CD14-positive monocyte (primary cell): ENCODE measurements at regions not wholly inside any gene's neighbourhood (a gene's known extent, or its start where the extent isn't known, plus 50 kb on each side); places are given as distances from the start of the nearest gene placed in this dataset.

Experiments
- DNase-seq, 3 donors: peaks; one replicate each; pipeline ENCODE4 v3.0.0-alpha.2; 2011 to 2022
- H2AFZ ChIP-seq: 2 replicates; pipeline ENCODE4 v1.6.0; 2012; ENCODE audit warnings: mild to moderate bottlenecking, low read depth, low read length, inconsistent platforms; ENCODE audit not compliant: insufficient read depth, poor library complexity, severe bottlenecking
- H3K27ac ChIP-seq, 2 donors: 1 replicate in 1 of 2; 2 replicates in 1 of 2; pipeline ENCODE4 v1.5.1; 2012 to 2013; ENCODE audit warnings: low read length in 2 of 2, control low read depth in 1 of 2, inconsistent platforms in 1 of 2, low read depth in 1 of 2, mild to moderate bottlenecking in 1 of 2
- H3K27me3 ChIP-seq, 2 donors: one replicate each; pipeline versions ENCODE4 v1.6.0 to v1.6.1; 2011 to 2013; ENCODE audit warnings: low read length in 2 of 2; ENCODE audit not compliant: control insufficient read depth in 2 of 2, insufficient read depth in 2 of 2
- H3K36me3 ChIP-seq, 2 donors: replicated peaks in 1 of 2; 1 replicate in 1 of 2; 2 replicates in 1 of 2; pipeline versions ENCODE4 v1.5.1 to v1.6.1; 2012 to 2013; ENCODE audit warnings: low read length in 2 of 2, control low read depth in 1 of 2, inconsistent platforms in 1 of 2, mild to moderate bottlenecking in 1 of 2; ENCODE audit not compliant: insufficient read depth in 2 of 2, control insufficient read depth in 1 of 2
- H3K4me1 ChIP-seq, 2 donors: 1 replicate in 1 of 2; 2 replicates in 1 of 2; pipeline versions ENCODE4 v1.5.1 to v1.6.1; 2012 to 2013; ENCODE audit warnings: low read length in 2 of 2, control low read depth in 1 of 2, inconsistent platforms in 1 of 2, mild to moderate bottlenecking in 1 of 2, moderate library complexity in 1 of 2; ENCODE audit not compliant: insufficient read depth in 2 of 2, control insufficient read depth in 1 of 2
- H3K4me2 ChIP-seq: replicated peaks from 2 replicates; pipeline ENCODE3; 2012; ENCODE audit warnings: low read length, moderate library complexity, mild to moderate bottlenecking; ENCODE audit not compliant: poor library complexity, severe bottlenecking; ENCODE audit errors: extremely low read depth
- H3K4me3 ChIP-seq, 3 experiments: fragments of 200-600 bp in 1 of 3; sonication (generic) in 1 of 3; replicated peaks in 1 of 3; 1 replicate in 2 of 3; 2 replicates in 1 of 3; pipeline ENCODE4 v1.5.1; 2011 to 2013; ENCODE audit warnings: low read length in 3 of 3, mild to moderate bottlenecking in 3 of 3, control low read depth in 2 of 3, low read depth in 2 of 3, inconsistent platforms in 1 of 3, moderate library complexity in 1 of 3
- H3K79me2 ChIP-seq: 2 replicates; pipeline ENCODE4 v1.6.0; 2012; ENCODE audit warnings: mild to moderate bottlenecking, control low read depth, inconsistent platforms, low read length, moderate library complexity; ENCODE audit not compliant: insufficient read depth
- H3K9ac ChIP-seq: 2 replicates; pipeline ENCODE4 v1.6.0; 2017; ENCODE audit warnings: low read length, mild to moderate bottlenecking; ENCODE audit not compliant: insufficient read depth, poor library complexity, severe bottlenecking
- H3K9me3 ChIP-seq, 2 donors: replicated peaks in 1 of 2; 1 replicate in 1 of 2; 2 replicates in 1 of 2; pipeline versions ENCODE4 v1.5.1 to v1.6.1; 2012 to 2013; ENCODE audit warnings: low read length in 2 of 2, control low read depth in 1 of 2; ENCODE audit not compliant: control insufficient read depth in 1 of 2, insufficient read depth in 1 of 2
- H4K20me1 ChIP-seq: 2 replicates; pipeline ENCODE4 v1.6.0; 2012; ENCODE audit warnings: mild to moderate bottlenecking, low read length, control low read depth, moderate library complexity; ENCODE audit not compliant: insufficient read depth
- H3K27ac Mint-ChIP-seq, 7 donors: one replicate each; pipeline ENCODE4 v1.8.0; 2020; ENCODE audit warnings: mild to moderate bottlenecking in 7 of 7, mixed read lengths in 7 of 7, moderate library complexity in 6 of 7, inconsistent platforms in 2 of 7
- H3K27me3 Mint-ChIP-seq, 3 donors: one replicate each; pipeline ENCODE4 v1.8.0; 2021 to 2022; ENCODE audit warnings: low read depth in 3 of 3, mild to moderate bottlenecking in 3 of 3, mixed read lengths in 3 of 3, moderate library complexity in 3 of 3, inconsistent platforms in 1 of 3
- H3K36me3 Mint-ChIP-seq, 2 donors: one replicate each; pipeline ENCODE4 v1.8.0; 2020; ENCODE audit warnings: mixed read lengths in 2 of 2, inconsistent platforms in 1 of 2, mild to moderate bottlenecking in 1 of 2
- H3K4me1 Mint-ChIP-seq: one replicate; pipeline ENCODE4 v1.8.0; 2020; ENCODE audit warnings: mild to moderate bottlenecking, mixed read lengths
- H3K4me3 Mint-ChIP-seq, 2 donors: one replicate each; pipeline ENCODE4 v1.8.0; 2020; ENCODE audit warnings: mild to moderate bottlenecking in 2 of 2, mixed read lengths in 2 of 2, moderate library complexity in 1 of 2
- H3K9me3 Mint-ChIP-seq, 7 donors: one replicate each; pipeline ENCODE4 v1.8.0; 2020 to 2022; ENCODE audit warnings: mixed read lengths in 7 of 7, mild to moderate bottlenecking in 6 of 7, moderate library complexity in 6 of 7, inconsistent platforms in 2 of 7
- CTCF ChIP-seq: fragments of 200-600 bp; IDR thresholded peaks from one replicate; pipeline ENCODE4 v1.8.0; 2022; ENCODE audit warnings: antibody characterized with exemption, mild to moderate bottlenecking
- WGBS: methylation state at CpG from one replicate; pipeline ENCODE4 v1.1.5; 2013; ENCODE audit warnings: missing lambda C conversion rate; ENCODE audit not compliant: insufficient coverage; 5-methylcytosine and 5-hydroxymethylcytosine counted together
- intact Hi-C, 2 donors: fragments of 100-400 bp; cut with micrococcal nuclease; formaldehyde crosslinking; loops; one replicate each; pipeline versions ENCODE4 v1.15.0 to v1.15.1; 2023

- Mint-ChIP-seq H3K27me3 (no peaks in the 10 kb centered on the region), H3K4me1 (no peaks in the 10 kb centered on the region), H3K4me3 (no peak overlapping the region), H3K9me3 (peaks cover 3 to 24% (median 8%) of the 10 kb centered on the region in 7 donors), H3K27ac (no peak overlapping the region), H3K36me3 (no peaks in the 10 kb centered on the region)
- peaks cover 0 to 16% of the 10 kb centered on the region in 2 donors for H3K9me3 ChIP-seq
- H3K4me2 ChIP-seq, result no peak overlapping the region
- no peaks in the 10 kb centered on the region for H3K79me2 ChIP-seq
- no peak overlapping the region for H3K9ac ChIP-seq
- H2AFZ ChIP-seq, result no peak overlapping the region
- no peaks in the 10 kb centered on the region for H4K20me1 ChIP-seq
- no peak overlapping the region for H3K4me3 ChIP-seq
- H3K36me3 ChIP-seq, result no peaks in the 10 kb centered on the region
- WGBS, result 91% methylated on average over 1 of the region's 2 CpGs
- no peaks in the 10 kb centered on the region for H3K4me1 ChIP-seq
- TF ChIP-seq CTCF, result no peak
- H3K27ac ChIP-seq, result no peak overlapping the region
- H3K27me3 ChIP-seq, result no peaks in the 10 kb centered on the region
- DNase-seq, result no peak
- intact Hi-C loops, result no loop called here
Observed at GRCh38 chr9:87081503-87081902, 134.2 kb upstream of the GAS1 start.

DNA sequence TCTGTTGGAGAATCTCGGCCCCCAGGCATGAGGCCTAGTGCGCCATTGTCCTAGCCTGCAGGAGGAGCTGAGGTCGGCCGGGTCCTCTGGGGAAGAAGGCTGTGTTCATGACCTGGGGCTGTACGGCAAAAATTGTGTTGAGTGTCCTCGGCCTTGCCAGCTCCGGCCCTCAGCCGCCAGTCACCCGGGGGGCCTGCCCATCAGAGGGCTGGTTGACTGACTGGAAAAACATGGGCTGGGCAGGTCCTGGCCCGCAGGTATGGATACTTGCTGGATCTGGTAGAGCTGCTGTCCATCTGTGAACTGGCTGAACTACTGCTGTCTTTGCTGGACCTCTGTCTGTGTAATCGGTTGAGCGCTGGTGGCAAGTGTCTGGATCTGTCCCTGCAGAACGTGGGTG, 136.7 kb upstream of the GAS1 start:
- 94% methylated on average over 13 of the region's 13 CpGs for WGBS
- intact Hi-C loops, result no loop called here

More for the DNA sequence above, 136.7 kb upstream of the GAS1 start:
- H3K4me3 Mint-ChIP-seq, result no peak overlapping the region
- Histone ChIP-seq H3K9ac (no peak overlapping the region), H3K79me2 (no peaks in the 10 kb centered on the region), H3K4me3 (no peak overlapping the region), H3K9me3 (peaks cover 5 to 16% of the 10 kb centered on the region in 2 donors), H3K27ac (no peak overlapping the region), H3K4me2 (no peak overlapping the region), H4K20me1 (no peaks in the 10 kb centered on the region), H3K36me3 (no peaks in the 10 kb centered on the region), H2AFZ (no peak overlapping the region), H3K27me3 (no peaks in the 10 kb centered on the region), H3K4me1 (no peaks in the 10 kb centered on the region)
- H3K36me3 Mint-ChIP-seq, result no peaks in the 10 kb centered on the region
- H3K27me3 Mint-ChIP-seq, result peaks cover 0 to 2% (median 0%) of the 10 kb centered on the region in 3 donors
- no peak for TF ChIP-seq CTCF
- DNase-seq, result no peak
- H3K4me1 Mint-ChIP-seq, result no peaks in the 10 kb centered on the region
- no peak overlapping the region for H3K27ac Mint-ChIP-seq
- peaks cover 3 to 26% (median 4%) of the 10 kb centered on the region in 7 donors for H3K9me3 Mint-ChIP-seq
